ENCODE measurements at regions not wholly inside any gene's neighbourhood (a gene's known extent, or its start where the extent isn't known, plus 50 kb on each side); places are given as distances from the start of the nearest gene placed in this dataset.

DNA sequence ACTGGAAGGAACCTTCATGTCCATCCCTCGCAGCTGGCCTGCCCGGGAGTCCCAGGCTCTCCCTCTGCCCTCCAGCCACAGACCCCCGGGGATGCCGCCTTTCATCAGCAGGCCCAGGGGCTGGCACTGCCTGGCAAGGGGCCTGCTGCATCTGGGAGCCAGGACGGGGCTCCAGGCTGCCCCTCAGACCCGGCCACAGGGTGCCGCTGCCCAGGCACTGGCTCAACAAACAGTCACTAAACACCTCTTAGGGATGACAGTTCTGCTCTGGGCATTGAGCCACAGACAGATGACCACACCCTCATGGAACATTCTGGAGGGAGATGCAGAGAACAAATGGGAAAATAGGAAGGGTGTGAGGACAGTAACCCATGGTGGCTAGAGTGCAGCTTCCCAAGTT lies 109.3 kb downstream of the HMX1 start:
- FAIRE-seq (no peak), DNase-seq (ENCODE audit: low read depth, low spot score) (no peak)
- Histone ChIP-seq H3K4me3 (ENCODE audit: control insufficient read depth in 2 of 3, extremely low read depth in 1 of 3, insufficient read depth in 2 of 3, low read depth in 1 of 3, low read length in 3 of 3) (no peak overlapping the region), H3K4me2 (ENCODE audit: control insufficient read depth, extremely low read depth, insufficient read depth, low read depth, low read length) (no peak overlapping the region), H4K20me1 (ENCODE audit: control insufficient read depth, extremely low read depth, insufficient read depth, low read length) (no peaks in the 10 kb centered on the region), H3K79me2 (ENCODE audit: control insufficient read depth, insufficient read depth, low read length) (no peaks in the 10 kb centered on the region), H3K9ac (ENCODE audit: control insufficient read depth, extremely low read depth, insufficient read depth, low read length) (no peak overlapping the region), H3K36me3 (ENCODE audit: control insufficient read depth in 2 of 2, extremely low read depth in 1 of 2, insufficient read depth in 2 of 2, low read length in 2 of 2) (no peaks in the 10 kb centered on the region), H3K27me3 (ENCODE audit: control insufficient read depth, extremely low read depth, insufficient read depth, low read length) (no peaks in the 10 kb centered on the region), H2AFZ (ENCODE audit: control insufficient read depth, low read length) (no peak overlapping the region), H3K9me3 (ENCODE audit: control insufficient read depth, low read depth, low read length) (no peaks in the 10 kb centered on the region), H3K9me1 (ENCODE audit: control insufficient read depth, extremely low read depth, insufficient read depth, low read length) (no peaks in the 10 kb centered on the region), H3K4me1 (ENCODE audit: control insufficient read depth, extremely low read depth, insufficient read depth, low read length) (no peaks in the 10 kb centered on the region), H3K27ac (ENCODE audit: control insufficient read depth, insufficient read depth, low read length) (no peak overlapping the region)
- dilution Hi-C loops (cut with MboI; ENCODE audit: extremely low pct_ligation_motif_present, low sequenced_read_pairs), result no loop called here
- TF ChIP-seq, protein P1, sequence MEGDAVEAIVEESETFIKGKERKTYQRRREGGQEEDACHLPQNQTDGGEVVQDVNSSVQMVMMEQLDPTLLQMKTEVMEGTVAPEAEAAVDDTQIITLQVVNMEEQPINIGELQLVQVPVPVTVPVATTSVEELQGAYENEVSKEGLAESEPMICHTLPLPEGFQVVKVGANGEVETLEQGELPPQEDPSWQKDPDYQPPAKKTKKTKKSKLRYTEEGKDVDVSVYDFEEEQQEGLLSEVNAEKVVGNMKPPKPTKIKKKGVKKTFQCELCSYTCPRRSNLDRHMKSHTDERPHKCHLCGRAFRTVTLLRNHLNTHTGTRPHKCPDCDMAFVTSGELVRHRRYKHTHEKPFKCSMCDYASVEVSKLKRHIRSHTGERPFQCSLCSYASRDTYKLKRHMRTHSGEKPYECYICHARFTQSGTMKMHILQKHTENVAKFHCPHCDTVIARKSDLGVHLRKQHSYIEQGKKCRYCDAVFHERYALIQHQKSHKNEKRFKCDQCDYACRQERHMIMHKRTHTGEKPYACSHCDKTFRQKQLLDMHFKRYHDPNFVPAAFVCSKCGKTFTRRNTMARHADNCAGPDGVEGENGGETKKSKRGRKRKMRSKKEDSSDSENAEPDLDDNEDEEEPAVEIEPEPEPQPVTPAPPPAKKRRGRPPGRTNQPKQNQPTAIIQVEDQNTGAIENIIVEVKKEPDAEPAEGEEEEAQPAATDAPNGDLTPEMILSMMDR (optimal IDR thresholded peaks at IDR 0.05 in 1 of 3, IDR thresholded peaks at IDR 0.05 in 1 of 3, conservative IDR thresholded peaks at IDR 0.05 in 1 of 3; ENCODE audit: extremely low read depth in 1 of 3, insufficient read depth in 2 of 3, low read length in 3 of 3), result no peak
- TF ChIP-seq EZH2 (IDR thresholded peaks at IDR 0.05; ENCODE audit: low read length), result no peak

DNA sequence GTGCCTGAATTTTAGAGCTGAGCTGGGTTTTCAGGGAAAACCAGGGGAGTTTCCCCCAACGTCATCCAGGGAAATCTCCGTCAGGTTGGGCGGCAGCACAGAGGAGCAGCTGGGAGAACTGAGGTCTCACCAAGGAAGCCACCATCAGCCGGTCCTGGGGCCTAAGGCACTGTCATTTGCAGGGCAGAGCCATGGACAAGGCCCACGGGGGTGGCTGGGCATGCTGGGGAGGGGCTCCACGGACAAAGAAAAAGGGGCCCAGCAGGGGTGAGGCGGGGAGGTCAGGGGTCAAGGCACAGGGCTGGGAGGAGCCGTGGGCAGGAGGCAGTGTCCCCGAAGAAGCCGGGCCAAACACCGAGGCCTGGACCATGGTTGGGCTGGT lies 109.8 kb downstream of the HMX1 start:
- Histone ChIP-seq H2AFZ (ENCODE audit: control insufficient read depth, low read length) (no peak overlapping the region), H3K4me2 (ENCODE audit: control insufficient read depth, extremely low read depth, insufficient read depth, low read depth, low read length) (no peak overlapping the region), H3K4me1 (ENCODE audit: control insufficient read depth, extremely low read depth, insufficient read depth, low read length) (no peaks in the 10 kb centered on the region), H3K9me1 (ENCODE audit: control insufficient read depth, extremely low read depth, insufficient read depth, low read length) (no peaks in the 10 kb centered on the region), H3K9me3 (ENCODE audit: control insufficient read depth, low read depth, low read length) (no peaks in the 10 kb centered on the region), H3K36me3 (ENCODE audit: control insufficient read depth in 2 of 2, extremely low read depth in 1 of 2, insufficient read depth in 2 of 2, low read length in 2 of 2) (no peaks in the 10 kb centered on the region), H3K27ac (ENCODE audit: control insufficient read depth, insufficient read depth, low read length) (no peak overlapping the region), H3K9ac (ENCODE audit: control insufficient read depth, extremely low read depth, insufficient read depth, low read length) (no peak overlapping the region), H3K4me3 (ENCODE audit: control insufficient read depth in 2 of 3, extremely low read depth in 1 of 3, insufficient read depth in 2 of 3, low read depth in 1 of 3, low read length in 3 of 3) (no peak overlapping the region), H3K79me2 (ENCODE audit: control insufficient read depth, insufficient read depth, low read length) (no peaks in the 10 kb centered on the region), H4K20me1 (ENCODE audit: control insufficient read depth, extremely low read depth, insufficient read depth, low read length) (no peaks in the 10 kb centered on the region), H3K27me3 (ENCODE audit: control insufficient read depth, extremely low read depth, insufficient read depth, low read length) (no peaks in the 10 kb centered on the region)
- FAIRE-seq, result no peak
- dilution Hi-C loops (cut with MboI; ENCODE audit: extremely low pct_ligation_motif_present, low sequenced_read_pairs), result no loop called here
- TF ChIP-seq, protein P1 (optimal IDR thresholded peaks at IDR 0.05 in 1 of 3, IDR thresholded peaks at IDR 0.05 in 1 of 3, conservative IDR thresholded peaks at IDR 0.05 in 1 of 3; ENCODE audit: extremely low read depth in 1 of 3, insufficient read depth in 2 of 3, low read length in 3 of 3), result no peak
- no peak for TF ChIP-seq EZH2 (IDR thresholded peaks at IDR 0.05; ENCODE audit: low read length)
- no peak for DNase-seq (ENCODE audit: low read depth, low spot score)
